Parathyroid adenoma (tissue), 2 donors: ENCODE measurements at regions not wholly inside any gene's neighbourhood (a gene's known extent, or its start where the extent isn't known, plus 50 kb on each side); places are given as distances from the start of the nearest gene placed in this dataset.

Experiments used
- H2AFZ ChIP-seq: fragments of 300-600 bp; sonication (generic); one replicate; pipeline ENCODE4 v1.7.0; 2017; ENCODE audit warnings: antibody characterized with exemption, mild to moderate bottlenecking
- H3K27ac ChIP-seq: fragments of 300-600 bp; sonication (generic); one replicate; pipeline ENCODE4 v1.7.0; 2017
- H3K27me3 ChIP-seq: fragments of 300-600 bp; sonication (generic); one replicate; pipeline ENCODE4 v1.7.0; 2017; ENCODE audit warnings: low read length; ENCODE audit not compliant: control insufficient read depth, insufficient read depth
- H3K36me3 ChIP-seq: fragments of 300-600 bp; sonication (generic); one replicate; pipeline ENCODE4 v1.7.0; 2017; ENCODE audit warnings: low read length; ENCODE audit not compliant: control insufficient read depth, insufficient read depth
- H3K4me1 ChIP-seq: fragments of 300-600 bp; sonication (generic); one replicate; pipeline ENCODE4 v1.7.0; 2017; ENCODE audit warnings: control low read depth
- H3K4me2 ChIP-seq: fragments of 300-600 bp; sonication (generic); one replicate; pipeline ENCODE4 v1.7.0; 2017; ENCODE audit warnings: low read length
- H3K4me3 ChIP-seq: fragments of 300-600 bp; sonication (generic); one replicate; pipeline ENCODE4 v1.7.0; 2017; ENCODE audit warnings: low read depth, low read length
- H3K79me2 ChIP-seq: fragments of 300-600 bp; sonication (generic); one replicate; pipeline ENCODE4 v1.7.0; 2017; ENCODE audit warnings: control low read depth
- H3K9ac ChIP-seq: fragments of 300-600 bp; sonication (generic); one replicate; pipeline ENCODE4 v1.7.0; 2017; ENCODE audit warnings: mild to moderate bottlenecking
- H3K9me3 ChIP-seq: fragments of 300-600 bp; sonication (generic); one replicate; pipeline ENCODE4 v1.7.0; 2017; ENCODE audit warnings: low read length; ENCODE audit not compliant: control insufficient read depth
- TF ChIP-seq, protein P1 (sequence below): fragments of 300-600 bp; sonication (generic); IDR thresholded peaks from one replicate; pipeline ENCODE4 v1.7.0; 2017; ENCODE audit warnings: antibody characterized with exemption, mild to moderate bottlenecking
- donor health status: primary hyperparathyroidism.

DNA sequence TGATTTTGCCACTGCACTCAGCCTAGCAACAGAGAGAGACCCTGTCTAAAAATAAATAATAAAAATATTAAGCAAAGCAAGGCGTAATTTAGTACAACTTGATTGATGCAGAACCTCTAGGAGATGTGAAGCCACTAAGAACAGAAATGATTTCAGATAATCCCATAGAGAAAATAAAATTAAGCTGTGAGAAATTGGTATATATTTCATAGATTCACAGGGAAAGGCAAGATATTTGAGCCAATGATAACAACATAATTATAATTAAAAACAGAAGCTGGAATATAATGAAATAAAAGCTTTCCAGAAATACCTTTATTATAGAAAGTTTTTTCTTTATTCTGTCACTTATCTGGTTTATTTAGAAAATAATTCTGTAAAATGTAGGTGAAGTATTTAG, 88.9 kb upstream of the GULP1 start:
- no peak overlapping the region for H2AFZ ChIP-seq
- H3K4me2 ChIP-seq, result no peak overlapping the region
- TF ChIP-seq, protein P1, sequence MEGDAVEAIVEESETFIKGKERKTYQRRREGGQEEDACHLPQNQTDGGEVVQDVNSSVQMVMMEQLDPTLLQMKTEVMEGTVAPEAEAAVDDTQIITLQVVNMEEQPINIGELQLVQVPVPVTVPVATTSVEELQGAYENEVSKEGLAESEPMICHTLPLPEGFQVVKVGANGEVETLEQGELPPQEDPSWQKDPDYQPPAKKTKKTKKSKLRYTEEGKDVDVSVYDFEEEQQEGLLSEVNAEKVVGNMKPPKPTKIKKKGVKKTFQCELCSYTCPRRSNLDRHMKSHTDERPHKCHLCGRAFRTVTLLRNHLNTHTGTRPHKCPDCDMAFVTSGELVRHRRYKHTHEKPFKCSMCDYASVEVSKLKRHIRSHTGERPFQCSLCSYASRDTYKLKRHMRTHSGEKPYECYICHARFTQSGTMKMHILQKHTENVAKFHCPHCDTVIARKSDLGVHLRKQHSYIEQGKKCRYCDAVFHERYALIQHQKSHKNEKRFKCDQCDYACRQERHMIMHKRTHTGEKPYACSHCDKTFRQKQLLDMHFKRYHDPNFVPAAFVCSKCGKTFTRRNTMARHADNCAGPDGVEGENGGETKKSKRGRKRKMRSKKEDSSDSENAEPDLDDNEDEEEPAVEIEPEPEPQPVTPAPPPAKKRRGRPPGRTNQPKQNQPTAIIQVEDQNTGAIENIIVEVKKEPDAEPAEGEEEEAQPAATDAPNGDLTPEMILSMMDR, result no peak
- no peaks in the 10 kb centered on the region for H3K79me2 ChIP-seq
- no peaks in the 10 kb centered on the region for H3K36me3 ChIP-seq
- H3K27ac ChIP-seq, result no peak overlapping the region
- no peak overlapping the region for H3K9ac ChIP-seq
- no peak overlapping the region for H3K4me3 ChIP-seq
- H3K9me3 ChIP-seq, result no peaks in the 10 kb centered on the region
- no peaks in the 10 kb centered on the region for H3K27me3 ChIP-seq
- no peaks in the 10 kb centered on the region for H3K4me1 ChIP-seq

DNA sequence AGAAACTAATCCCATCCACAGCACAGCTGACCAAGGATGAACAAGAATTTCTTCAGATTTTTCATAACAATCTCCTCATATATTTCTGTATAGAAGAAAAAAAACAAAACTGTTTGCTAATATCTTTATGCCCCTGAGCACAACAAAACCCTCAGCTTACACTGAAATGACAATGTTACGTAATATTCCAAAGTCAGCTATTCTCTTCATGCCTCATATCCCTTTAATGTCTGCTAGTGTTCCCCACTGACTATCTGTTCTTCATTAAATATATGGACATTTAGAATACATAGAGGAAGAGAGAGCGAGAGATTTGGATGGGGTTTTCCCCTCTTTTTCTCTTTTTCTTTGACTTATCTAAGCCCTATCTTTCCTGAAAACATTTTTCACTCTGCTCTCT, 87.9 kb upstream of the GULP1 start:
- H3K4me3 ChIP-seq, result no peak overlapping the region
- H3K36me3 ChIP-seq, result no peaks in the 10 kb centered on the region
- TF ChIP-seq, protein P1, result no peak
- H2AFZ ChIP-seq, result no peak overlapping the region
- no peaks in the 10 kb centered on the region for H3K79me2 ChIP-seq
- no peak overlapping the region for H3K4me2 ChIP-seq
- H3K27ac ChIP-seq, result no peak overlapping the region
- no peak overlapping the region for H3K9ac ChIP-seq
- H3K4me1 ChIP-seq, result no peaks in the 10 kb centered on the region
- no peaks in the 10 kb centered on the region for H3K27me3 ChIP-seq
- no peaks in the 10 kb centered on the region for H3K9me3 ChIP-seq

DNA sequence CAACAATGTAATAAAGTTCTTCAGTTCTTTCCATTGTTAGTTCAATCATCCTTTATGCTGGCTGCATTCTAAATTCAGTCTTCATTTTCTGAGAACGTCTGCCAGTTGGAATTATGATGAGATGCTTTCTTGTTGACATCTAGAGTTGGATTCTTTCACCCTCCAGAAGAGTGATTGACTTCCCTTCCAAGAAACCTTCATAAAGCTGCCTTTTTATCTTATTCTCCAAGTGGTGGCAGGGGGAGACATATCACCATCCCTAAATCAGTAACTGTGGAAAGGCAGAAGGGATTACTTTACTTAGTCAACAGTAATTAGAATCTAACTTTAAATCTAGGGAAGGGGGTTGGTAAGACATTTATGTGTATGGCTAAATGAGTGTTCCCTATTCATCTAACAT, 86.8 kb upstream of the GULP1 start:
- no peak overlapping the region for H2AFZ ChIP-seq

DNA sequence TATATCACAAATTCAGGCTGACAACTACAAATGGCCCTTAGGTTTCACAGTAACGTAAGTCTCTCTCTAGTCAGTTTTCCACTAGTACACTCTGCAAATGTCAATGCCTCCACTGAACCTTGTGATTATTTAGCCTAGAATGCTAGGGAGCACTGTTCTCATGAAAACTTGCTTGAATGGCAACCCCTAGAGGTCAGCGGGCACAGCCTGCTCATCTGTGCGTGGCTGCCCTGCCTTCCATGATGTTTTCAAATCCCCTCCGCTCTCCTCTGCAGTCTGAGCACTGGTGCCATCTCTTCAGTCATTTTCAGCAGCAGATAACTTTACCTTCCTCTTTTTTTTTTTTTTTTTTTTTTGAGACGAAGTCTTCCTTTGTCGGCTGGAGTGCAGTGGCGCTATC, 84.1 kb upstream of the GULP1 start:
- Histone ChIP-seq H3K9ac (no peak overlapping the region), H3K9me3 (no peaks in the 10 kb centered on the region), H3K79me2 (no peaks in the 10 kb centered on the region), H3K27me3 (no peaks in the 10 kb centered on the region), H3K4me2 (no peak overlapping the region), H3K4me1 (no peaks in the 10 kb centered on the region), H3K36me3 (no peaks in the 10 kb centered on the region), H3K27ac (no peak overlapping the region), H2AFZ (no peak overlapping the region), H3K4me3 (no peak overlapping the region)
- TF ChIP-seq, protein P1, result no peak

More for the DNA sequence above, 86.8 kb upstream of the GULP1 start:
- no peak overlapping the region for H3K9ac ChIP-seq
- no peaks in the 10 kb centered on the region for H3K4me1 ChIP-seq
- H3K79me2 ChIP-seq, result no peaks in the 10 kb centered on the region
- no peak overlapping the region for H3K4me3 ChIP-seq
- H3K27me3 ChIP-seq, result no peaks in the 10 kb centered on the region
- H3K4me2 ChIP-seq, result no peak overlapping the region
- TF ChIP-seq, protein P1, result no peak
- H3K9me3 ChIP-seq, result no peaks in the 10 kb centered on the region
- H3K27ac ChIP-seq, result no peak overlapping the region
- H3K36me3 ChIP-seq, result no peaks in the 10 kb centered on the region

DNA sequence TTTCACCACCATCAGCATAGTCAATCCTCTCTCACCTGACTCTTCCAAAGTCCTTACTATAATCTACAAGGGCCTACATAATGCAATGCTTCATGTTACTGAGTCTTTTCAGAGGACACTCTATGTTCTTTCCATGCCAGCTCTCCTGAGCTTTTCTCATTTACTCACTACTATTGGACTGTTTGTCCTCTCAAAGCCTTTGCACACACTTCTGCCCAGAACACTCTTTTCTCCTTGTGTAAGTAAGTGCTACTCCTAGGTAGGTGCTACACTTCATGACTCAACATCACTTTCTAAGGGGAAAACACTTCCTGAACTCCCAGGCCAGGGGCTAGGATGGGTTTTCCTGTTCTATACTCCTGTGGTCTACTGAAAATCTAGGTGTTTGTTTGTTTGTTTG, 82.5 kb upstream of the GULP1 start:
- H3K36me3 ChIP-seq, result no peaks in the 10 kb centered on the region
- no peak overlapping the region for H3K9ac ChIP-seq
- no peak overlapping the region for H3K4me2 ChIP-seq
- no peaks in the 10 kb centered on the region for H3K4me1 ChIP-seq
- H3K27ac ChIP-seq, result no peak overlapping the region
- H3K4me3 ChIP-seq, result no peak overlapping the region
- H3K9me3 ChIP-seq, result no peaks in the 10 kb centered on the region
- TF ChIP-seq, protein P1, result no peak
- no peak overlapping the region for H2AFZ ChIP-seq
- no peaks in the 10 kb centered on the region for H3K27me3 ChIP-seq
- no peaks in the 10 kb centered on the region for H3K79me2 ChIP-seq
